Gastrocnemius medialis (tissue), 4 donors: ENCODE measurements at regions not wholly inside any gene's neighbourhood (a gene's known extent, or its start where the extent isn't known, plus 50 kb on each side); places are given as distances from the start of the nearest gene placed in this dataset.

ENCODE experiments used
- ATAC-seq, 2 donors: fragments of 150-250 bp; one replicate each; pipeline ENCODE4 v1.9.1; 2016
- DNase-seq, 2 donors: peaks; one replicate each; pipeline ENCODE4 v3.0.0-alpha.2; 2019
- H3K27ac ChIP-seq, 4 donors: fragments of 200-600 bp; sonication (generic); 1 replicate in 1 of 4; 2 replicates in 3 of 4; pipeline ENCODE4 v1.5.1; 2016 to 2018; ENCODE audit warnings: mild to moderate bottlenecking in 2 of 4, moderate library complexity in 1 of 4
- H3K27me3 ChIP-seq, 3 donors: fragments of 200-600 bp; sonication (generic) in 2 of 3; 1 replicate in 1 of 3; 2 replicates in 2 of 3; pipeline versions ENCODE4 v1.5.1 to v1.6.0; 2016 to 2019; ENCODE audit warnings: mild to moderate bottlenecking in 1 of 3, moderate library complexity in 1 of 3
- H3K36me3 ChIP-seq, 2 donors: fragments of 200-600 bp; sonication (generic) in 1 of 2; one replicate each; pipeline ENCODE4 v1.5.1; 2017 to 2018
- H3K4me1 ChIP-seq, 2 donors: fragments of 200-600 bp; sonication (generic) in 1 of 2; one replicate each; pipeline ENCODE4 v1.5.1; 2016 to 2017; ENCODE audit warnings: mild to moderate bottlenecking in 2 of 2
- H3K4me3 ChIP-seq, 4 donors: fragments of 200-600 bp; sonication (generic) in 3 of 4; 1 replicate in 1 of 4; 2 replicates in 3 of 4; pipeline ENCODE4 v1.5.1; 2016 to 2019; ENCODE audit warnings: mild to moderate bottlenecking in 2 of 4
- H3K9me3 ChIP-seq, 3 donors: fragments of 200-600 bp; sonication (generic) in 2 of 3; 1 replicate in 1 of 3; 2 replicates in 2 of 3; pipeline ENCODE4 v1.5.1; 2016 to 2019
- CTCF ChIP-seq, 5 experiments: fragments of 450-650 bp in 3 of 5; fragments of 200-600 bp in 2 of 5; sonication (generic) in 2 of 5; IDR thresholded peaks in 4 of 5; conservative IDR thresholded peaks in 1 of 5; 1 replicate in 4 of 5; 2 replicates in 1 of 5; pipeline ENCODE4 v1.5.1; 2016 to 2019; ENCODE audit warnings: antibody characterized with exemption in 5 of 5, mild to moderate bottlenecking in 3 of 5, moderate library complexity in 3 of 5
- POLR2A ChIP-seq, 2 donors: fragments of 450-650 bp; IDR thresholded peaks; one replicate each; pipeline ENCODE4 v1.6.1; 2017; ENCODE audit warnings: antibody characterized with exemption in 2 of 2, mild to moderate bottlenecking in 2 of 2, moderate library complexity in 2 of 2
- in situ Hi-C, 4 donors: fragments of 200-750 bp; cut with MboI; loops; one replicate each; pipeline versions ENCODE4 v1.15.0 to v1.8.0; 2017; ENCODE audit warnings: low sequenced_read_pairs in 4 of 4
- intact Hi-C: fragments of 100-400 bp; cut with DNase I; formaldehyde crosslinking; loops from one replicate; pipeline ENCODE4 v1.15.1; 2023; ENCODE audit warnings: low total_unique reads

DNA sequence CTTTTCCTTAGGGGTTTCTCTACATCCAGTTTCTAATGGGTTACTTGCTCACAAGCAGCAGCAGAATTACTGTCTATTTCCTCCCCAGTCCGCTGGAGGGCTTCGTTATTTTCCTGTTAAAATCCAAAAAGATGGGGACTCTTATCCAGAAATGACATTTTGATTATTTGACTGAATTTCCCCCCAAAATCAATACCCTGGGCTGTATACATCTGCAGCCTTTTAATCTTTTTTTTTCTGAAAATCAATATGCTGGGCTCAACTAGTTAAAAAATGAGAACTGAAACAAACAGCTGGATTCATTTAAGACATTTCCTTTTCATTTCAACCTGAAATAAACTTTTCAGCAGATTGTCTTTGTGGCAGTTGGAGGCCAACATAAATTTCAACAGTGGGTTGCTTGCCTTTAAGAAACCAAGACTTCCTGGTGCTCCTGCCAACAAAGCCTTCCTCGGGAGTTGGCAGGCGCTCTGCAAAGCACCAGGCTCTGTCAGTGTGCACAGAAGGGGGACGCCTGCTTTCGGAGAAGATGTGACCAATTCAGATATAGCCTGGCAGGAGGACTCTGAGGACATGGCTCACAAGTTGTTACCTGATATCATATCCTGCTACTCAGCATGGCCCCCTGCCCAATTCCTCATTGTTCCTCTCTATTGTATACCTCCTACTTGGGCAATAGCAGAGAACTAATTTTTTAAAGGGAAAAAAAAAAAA, 204.7 kb upstream of the ARG1 start:
- ATAC-seq (no peak), DNase-seq (peak in 1 of 2 donors; percentile 19)
- Histone ChIP-seq H3K4me1 (no peaks in the 10 kb centered on the region), H3K9me3 (no peaks in the 10 kb centered on the region), H3K4me3 (no peak overlapping the region), H3K27ac (no peak overlapping the region), H3K36me3 (no peaks in the 10 kb centered on the region), H3K27me3 (no peaks in the 10 kb centered on the region)
- intact Hi-C loops = no loop called here
- TF ChIP-seq CTCF (IDR thresholded peaks at IDR 0.05 in 4 of 5, conservative IDR thresholded peaks at IDR 0.05 in 1 of 5) = no peak
- no peak for TF ChIP-seq POLR2A (IDR thresholded peaks at IDR 0.05)
- in situ Hi-C loops = no loop called here

DNA sequence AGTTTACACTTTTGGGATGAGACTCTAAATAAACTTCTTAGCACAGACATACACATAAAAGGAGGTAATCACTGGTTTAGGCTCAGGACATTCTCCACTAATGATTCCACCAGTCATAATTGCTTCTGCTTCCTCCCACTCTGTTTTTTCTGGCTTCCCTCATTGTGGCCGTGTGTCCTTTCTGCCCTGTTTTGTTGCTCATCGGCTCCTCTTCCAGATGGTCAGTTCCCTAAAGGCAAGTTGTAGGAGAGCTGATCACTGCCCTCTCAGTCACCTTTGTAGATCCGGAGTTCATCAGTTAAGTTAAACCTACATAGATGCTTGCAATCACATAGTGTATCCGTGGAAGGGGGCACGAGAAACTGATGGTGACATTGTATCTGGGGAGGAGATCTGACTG, 200.5 kb upstream of the ARG1 start:
- no peaks in the 10 kb centered on the region for H3K4me1 ChIP-seq
- no peaks in the 10 kb centered on the region for H3K36me3 ChIP-seq
- no peak for TF ChIP-seq POLR2A (IDR thresholded peaks at IDR 0.05)
- no peak for TF ChIP-seq CTCF (IDR thresholded peaks at IDR 0.05 in 4 of 5, conservative IDR thresholded peaks at IDR 0.05 in 1 of 5)
- H3K9me3 ChIP-seq = no peaks in the 10 kb centered on the region
- in situ Hi-C loops = no loop called here
- no peak overlapping the region for H3K4me3 ChIP-seq
- ATAC-seq (no peak), DNase-seq (no peak)
- H3K27me3 ChIP-seq = no peaks in the 10 kb centered on the region
- intact Hi-C loops = no loop called here
- H3K27ac ChIP-seq = no peak overlapping the region

- H3K27me3 ChIP-seq = no peaks in the 10 kb centered on the region
- H3K4me1 ChIP-seq = peaks cover 0 to 4% of the 10 kb centered on the region in 2 donors
- ATAC-seq (no peak), DNase-seq (no peak)
- H3K36me3 ChIP-seq = no peaks in the 10 kb centered on the region
- in situ Hi-C loops = no loop called here
- intact Hi-C loops = no loop called here
- no peak overlapping the region for H3K27ac ChIP-seq
- H3K4me3 ChIP-seq = no peak overlapping the region
- TF ChIP-seq POLR2A (IDR thresholded peaks at IDR 0.05) (no peak), CTCF (IDR thresholded peaks at IDR 0.05 in 4 of 5, conservative IDR thresholded peaks at IDR 0.05 in 1 of 5) (no peak)
- no peaks in the 10 kb centered on the region for H3K9me3 ChIP-seq
These were observed 195.8 kb upstream of the ARG1 start for GRCh38 chr6:131377112-131377705.

GRCh38 chr6:131378874-131379273, 194.2 kb upstream of the ARG1 start:
- ATAC-seq = no peak
- no peaks in the 10 kb centered on the region for H3K27me3 ChIP-seq
- H3K4me3 ChIP-seq = no peak overlapping the region
- H3K27ac ChIP-seq = no peak overlapping the region
- TF ChIP-seq CTCF (IDR thresholded peaks at IDR 0.05 in 4 of 5, conservative IDR thresholded peaks at IDR 0.05 in 1 of 5) (no peak), POLR2A (IDR thresholded peaks at IDR 0.05) (no peak)
- intact Hi-C loops = no loop called here
- no peaks in the 10 kb centered on the region for H3K9me3 ChIP-seq
- no peaks in the 10 kb centered on the region for H3K36me3 ChIP-seq
- peaks cover 0 to 11% of the 10 kb centered on the region in 2 donors for H3K4me1 ChIP-seq
- DNase-seq = no peak
- in situ Hi-C loops = no loop called here
